Ishikawa (cell line): ENCODE measurements at regions not wholly inside any gene's neighbourhood (a gene's known extent, or its start where the extent isn't known, plus 50 kb on each side); places are given as distances from the start of the nearest gene placed in this dataset.

Source experiments
- CEBPB ChIP-seq: IDR thresholded peaks from 2 replicates; pipeline ENCODE4 v1.6.1; 2012
- CREB1 ChIP-seq: IDR thresholded peaks from 2 replicates; pipeline ENCODE4 v1.6.1; 2012; ENCODE audit warnings: low read depth
- EGR1 ChIP-seq: IDR thresholded peaks from 2 replicates; pipeline ENCODE4 v1.6.1; 2012
- EP300 ChIP-seq: IDR thresholded peaks from 2 replicates; pipeline ENCODE4 v1.6.1; 2012; ENCODE audit warnings: borderline replicate concordance
- FOXM1 ChIP-seq: IDR thresholded peaks from 2 replicates; pipeline ENCODE4 v1.6.1; 2012; ENCODE audit warnings: low read depth, borderline replicate concordance
- NFIC ChIP-seq: IDR thresholded peaks from 2 replicates; pipeline ENCODE4 v1.6.1; 2012
- RAD21 ChIP-seq: IDR thresholded peaks from 2 replicates; pipeline ENCODE4 v1.6.1; 2012; ENCODE audit warnings: low read depth
- TAF1 ChIP-seq: IDR thresholded peaks from 2 replicates; pipeline ENCODE4 v1.6.1; 2012; ENCODE audit warnings: low read depth, mild to moderate bottlenecking
- TCF12 ChIP-seq: IDR thresholded peaks from 2 replicates; pipeline ENCODE4 v1.6.1; 2012; ENCODE audit warnings: low read depth
- TEAD4 ChIP-seq: IDR thresholded peaks from 2 replicates; pipeline ENCODE4 v1.6.1; 2012
- YY1 ChIP-seq: IDR thresholded peaks from 2 replicates; pipeline ENCODE4 v1.6.1; 2012; ENCODE audit warnings: low read depth
- ZBTB7A ChIP-seq: IDR thresholded peaks from 2 replicates; pipeline ENCODE4 v1.6.1; 2012; ENCODE audit warnings: low read depth
- TF ChIP-seq, protein P1 (sequence below): IDR thresholded peaks from 2 replicates; pipeline ENCODE4 v1.6.1; 2012; ENCODE audit warnings: low read depth, mild to moderate bottlenecking
- TF ChIP-seq, protein P2 (sequence below): IDR thresholded peaks from 2 replicates; pipeline ENCODE4 v1.6.1; 2012
- TF ChIP-seq, protein P3 (sequence below): IDR thresholded peaks from 2 replicates; pipeline ENCODE4 v1.6.1; 2012

DNA sequence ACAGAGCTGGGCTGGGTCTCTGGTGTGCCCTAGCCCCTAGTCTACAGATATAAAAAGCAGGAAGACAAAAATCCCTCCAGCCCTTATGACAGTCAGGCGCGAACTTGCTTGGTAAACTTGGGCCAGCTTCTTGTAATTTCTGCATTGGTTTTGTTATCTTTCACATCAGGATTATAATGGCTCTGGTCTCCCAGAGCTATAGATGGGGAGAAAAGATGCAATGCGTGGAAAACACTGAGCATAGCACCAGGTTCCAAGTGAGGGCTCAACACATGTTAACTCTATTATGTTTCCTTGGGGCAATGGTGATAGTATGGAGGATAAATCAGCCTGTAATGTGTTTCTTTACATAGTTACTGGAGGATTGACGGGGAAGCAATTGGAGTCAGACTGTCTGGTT is 246.8 kb upstream of the KCNG1 start:
- TF ChIP-seq EGR1, result no peak
- no peak for TF ChIP-seq TAF1
- no peak for TF ChIP-seq TCF12
- TF ChIP-seq, protein P1, sequence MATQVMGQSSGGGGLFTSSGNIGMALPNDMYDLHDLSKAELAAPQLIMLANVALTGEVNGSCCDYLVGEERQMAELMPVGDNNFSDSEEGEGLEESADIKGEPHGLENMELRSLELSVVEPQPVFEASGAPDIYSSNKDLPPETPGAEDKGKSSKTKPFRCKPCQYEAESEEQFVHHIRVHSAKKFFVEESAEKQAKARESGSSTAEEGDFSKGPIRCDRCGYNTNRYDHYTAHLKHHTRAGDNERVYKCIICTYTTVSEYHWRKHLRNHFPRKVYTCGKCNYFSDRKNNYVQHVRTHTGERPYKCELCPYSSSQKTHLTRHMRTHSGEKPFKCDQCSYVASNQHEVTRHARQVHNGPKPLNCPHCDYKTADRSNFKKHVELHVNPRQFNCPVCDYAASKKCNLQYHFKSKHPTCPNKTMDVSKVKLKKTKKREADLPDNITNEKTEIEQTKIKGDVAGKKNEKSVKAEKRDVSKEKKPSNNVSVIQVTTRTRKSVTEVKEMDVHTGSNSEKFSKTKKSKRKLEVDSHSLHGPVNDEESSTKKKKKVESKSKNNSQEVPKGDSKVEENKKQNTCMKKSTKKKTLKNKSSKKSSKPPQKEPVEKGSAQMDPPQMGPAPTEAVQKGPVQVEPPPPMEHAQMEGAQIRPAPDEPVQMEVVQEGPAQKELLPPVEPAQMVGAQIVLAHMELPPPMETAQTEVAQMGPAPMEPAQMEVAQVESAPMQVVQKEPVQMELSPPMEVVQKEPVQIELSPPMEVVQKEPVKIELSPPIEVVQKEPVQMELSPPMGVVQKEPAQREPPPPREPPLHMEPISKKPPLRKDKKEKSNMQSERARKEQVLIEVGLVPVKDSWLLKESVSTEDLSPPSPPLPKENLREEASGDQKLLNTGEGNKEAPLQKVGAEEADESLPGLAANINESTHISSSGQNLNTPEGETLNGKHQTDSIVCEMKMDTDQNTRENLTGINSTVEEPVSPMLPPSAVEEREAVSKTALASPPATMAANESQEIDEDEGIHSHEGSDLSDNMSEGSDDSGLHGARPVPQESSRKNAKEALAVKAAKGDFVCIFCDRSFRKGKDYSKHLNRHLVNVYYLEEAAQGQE, result no peak
- TF ChIP-seq EP300, result no peak
- TF ChIP-seq ZBTB7A, result no peak
- TF ChIP-seq, protein P2, sequence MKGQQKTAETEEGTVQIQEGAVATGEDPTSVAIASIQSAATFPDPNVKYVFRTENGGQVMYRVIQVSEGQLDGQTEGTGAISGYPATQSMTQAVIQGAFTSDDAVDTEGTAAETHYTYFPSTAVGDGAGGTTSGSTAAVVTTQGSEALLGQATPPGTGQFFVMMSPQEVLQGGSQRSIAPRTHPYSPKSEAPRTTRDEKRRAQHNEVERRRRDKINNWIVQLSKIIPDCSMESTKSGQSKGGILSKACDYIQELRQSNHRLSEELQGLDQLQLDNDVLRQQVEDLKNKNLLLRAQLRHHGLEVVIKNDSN, result no peak
- TF ChIP-seq FOXM1, result no peak
- TF ChIP-seq NFIC, result no peak
- TF ChIP-seq TEAD4, result no peak
- TF ChIP-seq, protein P3, sequence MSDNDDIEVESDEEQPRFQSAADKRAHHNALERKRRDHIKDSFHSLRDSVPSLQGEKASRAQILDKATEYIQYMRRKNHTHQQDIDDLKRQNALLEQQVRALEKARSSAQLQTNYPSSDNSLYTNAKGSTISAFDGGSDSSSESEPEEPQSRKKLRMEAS, result no peak
- TF ChIP-seq CREB1, result no peak
- TF ChIP-seq CEBPB, result no peak
- TF ChIP-seq YY1, result no peak
- TF ChIP-seq RAD21, result no peak

DNA sequence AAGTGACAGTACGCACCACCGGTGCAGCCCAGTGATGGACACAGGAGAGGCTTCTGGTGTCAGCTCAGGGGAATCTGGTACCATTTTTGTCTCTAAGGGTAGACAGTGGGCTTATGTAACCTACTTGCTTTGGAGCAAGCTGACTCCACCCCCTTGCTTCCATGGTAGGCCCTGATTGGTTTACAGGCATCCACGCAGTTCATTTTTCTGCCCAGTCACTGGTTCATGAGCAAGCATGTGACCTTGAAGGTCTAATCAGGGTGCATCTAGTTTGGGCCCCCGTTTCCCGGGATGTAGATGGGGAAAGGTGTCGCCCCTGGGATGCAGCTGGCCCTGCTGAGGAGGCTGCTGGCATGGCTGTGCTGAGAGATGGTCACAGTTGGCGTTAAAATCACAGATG is 244.8 kb upstream of the KCNG1 start:
- TF ChIP-seq EP300 (no peak), TCF12 (no peak)
- TF ChIP-seq, protein P1, result no peak

DNA sequence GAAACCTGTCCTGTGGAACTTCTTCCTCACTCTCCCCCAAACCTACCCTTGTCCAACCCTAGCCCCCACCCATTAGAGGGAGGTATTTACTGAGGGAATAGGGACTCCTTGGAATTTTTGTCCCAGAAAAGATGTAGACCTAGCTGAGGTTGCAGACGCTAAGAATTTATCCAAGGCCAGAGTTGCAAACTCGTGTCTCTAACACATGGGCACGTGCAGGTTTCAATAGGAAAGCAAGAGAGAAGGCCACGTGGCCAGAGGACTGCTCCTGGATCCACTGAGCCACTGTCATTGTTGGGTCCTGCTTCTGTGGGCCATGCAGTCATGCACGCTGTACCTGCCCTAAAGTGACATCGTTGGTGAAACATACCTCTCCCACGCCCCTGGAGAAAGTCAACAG is 243.4 kb upstream of the KCNG1 start:
- TF ChIP-seq, protein P1, result no peak
- TF ChIP-seq TCF12 (no peak), TAF1 (no peak), TEAD4 (no peak), ZBTB7A (no peak), CEBPB (no peak), EGR1 (no peak), YY1 (no peak)
- TF ChIP-seq, protein P3, result no peak
- TF ChIP-seq, protein P2, result no peak

DNA sequence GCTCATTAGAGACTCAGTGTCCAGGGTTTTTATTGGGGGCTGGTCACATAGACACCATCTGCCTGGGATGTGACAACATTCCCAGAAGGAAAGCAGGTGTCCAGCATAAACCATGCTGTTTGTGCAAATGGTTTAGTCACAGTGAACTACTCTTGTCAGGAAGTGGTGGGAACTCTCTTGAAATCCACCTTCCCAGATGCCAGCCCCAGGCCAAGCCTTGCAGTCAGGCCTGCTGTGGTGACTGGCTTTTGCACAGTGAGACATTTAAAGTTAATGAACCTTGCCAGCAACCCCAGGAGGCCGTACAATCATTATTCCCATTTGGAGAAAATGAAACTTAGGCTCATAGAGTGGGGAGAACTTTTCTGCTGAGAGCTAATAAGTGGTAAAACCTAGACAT is 242.5 kb upstream of the KCNG1 start:
- TF ChIP-seq NFIC, result no peak
- no peak for TF ChIP-seq EP300
- TF ChIP-seq ZBTB7A, result no peak
- TF ChIP-seq, protein P3, result no peak
- no peak for TF ChIP-seq TAF1

DNA sequence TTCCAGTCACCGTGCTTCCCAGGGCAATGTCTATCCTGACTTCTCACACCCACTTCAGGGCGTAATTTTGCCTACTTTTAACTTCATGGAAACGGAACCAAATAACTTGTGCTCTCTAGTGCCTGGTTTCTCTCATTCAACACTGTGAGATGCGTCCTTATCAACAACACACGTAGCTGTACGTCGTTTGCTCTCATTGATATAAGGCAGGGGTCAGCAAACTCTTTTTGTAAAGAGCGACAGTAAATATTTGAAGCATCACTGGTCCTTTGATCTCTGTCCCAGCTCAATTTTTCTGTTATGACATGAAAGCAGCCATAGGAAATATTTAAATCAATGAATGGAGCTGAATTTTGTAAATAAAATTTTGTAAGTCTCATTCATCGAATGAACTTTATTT is 239.3 kb upstream of the KCNG1 start:
- TF ChIP-seq NFIC, result no peak
- TF ChIP-seq CREB1, result no peak
- no peak for TF ChIP-seq EGR1
- TF ChIP-seq EP300, result no peak
- TF ChIP-seq TEAD4, result no peak
- TF ChIP-seq TCF12, result no peak
- TF ChIP-seq CEBPB, result no peak
- no peak for TF ChIP-seq TAF1
- TF ChIP-seq ZBTB7A, result no peak
- no peak for TF ChIP-seq YY1
- TF ChIP-seq, protein P1, result no peak
- TF ChIP-seq, protein P3, result no peak
- no peak for TF ChIP-seq FOXM1
- no peak for TF ChIP-seq RAD21
- TF ChIP-seq, protein P2, result no peak
